ENCODE measurements at regions not wholly inside any gene's neighbourhood (a gene's known extent, or its start where the extent isn't known, plus 50 kb on each side); places are given as distances from the start of the nearest gene placed in this dataset.
A peak's percentile ranks its signal among the peaks of the same experiment; 100 is the strongest.

DNA sequence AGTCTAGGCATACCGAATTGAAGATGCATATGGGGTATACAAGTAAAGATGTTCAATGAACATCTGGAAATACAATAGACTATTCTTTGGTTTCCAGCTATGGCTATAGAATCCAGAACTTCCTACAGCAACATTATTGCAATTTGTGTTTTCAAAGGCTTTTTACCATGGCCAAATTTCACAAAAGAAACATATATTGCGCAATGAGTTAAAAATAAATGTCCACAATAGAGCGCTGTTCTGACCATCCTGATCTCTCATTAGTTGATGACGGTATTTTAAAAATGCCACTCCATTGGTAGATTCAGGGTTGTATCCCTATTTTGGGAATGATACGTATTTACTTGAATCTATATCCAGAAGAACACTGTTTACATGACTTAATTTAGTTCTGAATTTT lies 139.2 kb downstream of the LINC00632 start:
- DNase-seq: no peak

DNA sequence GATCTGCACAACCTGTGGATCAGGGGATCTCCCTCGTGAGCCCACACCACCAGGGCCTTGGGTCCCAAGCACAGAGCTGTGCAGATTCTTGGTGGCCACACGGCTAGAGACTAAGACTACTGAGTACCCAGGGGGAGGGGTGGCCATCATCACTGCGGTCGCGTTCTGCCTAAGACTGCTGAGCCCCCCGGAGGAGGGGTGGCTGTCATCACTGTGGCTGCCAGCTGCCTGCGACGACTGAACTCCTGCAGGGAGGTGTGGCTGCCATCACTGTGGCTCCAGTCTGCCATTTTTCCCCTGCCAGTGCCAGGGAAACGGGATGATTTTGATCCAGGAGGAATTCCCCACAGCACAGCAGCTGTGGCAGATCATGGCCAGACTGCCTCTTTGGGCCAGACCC lies 141.7 kb upstream of the SPANXB1 start:
- no peak for DNase-seq

DNA sequence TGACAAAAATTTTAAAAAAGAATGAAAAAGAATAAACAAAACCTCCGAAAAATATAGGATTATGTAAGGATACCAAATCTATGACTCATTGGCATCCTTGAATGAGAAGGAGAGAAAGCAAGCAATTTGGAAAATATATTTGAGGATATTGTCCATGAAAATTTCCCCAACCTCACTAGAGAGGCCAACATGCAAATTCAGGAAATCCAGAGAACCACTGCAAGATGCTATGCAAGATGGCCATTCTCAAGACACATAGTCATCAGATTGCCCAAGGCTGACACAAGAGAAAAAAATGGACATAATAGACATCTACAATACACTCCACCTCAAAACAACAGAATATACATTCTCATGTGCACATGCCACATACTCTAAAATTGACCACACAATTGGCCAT lies 135.9 kb upstream of the SPANXB1 start:
- no peak for DNase-seq

DNA sequence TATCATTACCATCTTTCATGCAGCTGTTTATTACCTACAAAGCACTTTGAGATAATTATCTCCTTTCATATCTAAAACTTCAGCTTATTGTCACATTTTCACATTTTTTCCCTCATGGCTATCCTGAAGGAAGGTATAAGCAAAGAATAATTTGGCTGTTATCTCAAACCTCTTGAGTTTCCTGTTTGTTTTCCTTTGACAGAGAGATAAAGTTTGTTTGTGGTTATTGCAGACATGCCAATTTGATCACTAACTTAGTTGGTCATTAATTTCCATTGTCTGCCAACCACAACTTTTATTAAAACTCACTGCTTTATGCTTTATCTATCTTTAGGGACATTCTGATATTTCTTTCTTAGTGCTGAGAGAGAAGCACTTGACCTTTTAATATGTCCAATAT lies 89.8 kb upstream of the SPANXB1 start:
- no peak for DNase-seq

DNA sequence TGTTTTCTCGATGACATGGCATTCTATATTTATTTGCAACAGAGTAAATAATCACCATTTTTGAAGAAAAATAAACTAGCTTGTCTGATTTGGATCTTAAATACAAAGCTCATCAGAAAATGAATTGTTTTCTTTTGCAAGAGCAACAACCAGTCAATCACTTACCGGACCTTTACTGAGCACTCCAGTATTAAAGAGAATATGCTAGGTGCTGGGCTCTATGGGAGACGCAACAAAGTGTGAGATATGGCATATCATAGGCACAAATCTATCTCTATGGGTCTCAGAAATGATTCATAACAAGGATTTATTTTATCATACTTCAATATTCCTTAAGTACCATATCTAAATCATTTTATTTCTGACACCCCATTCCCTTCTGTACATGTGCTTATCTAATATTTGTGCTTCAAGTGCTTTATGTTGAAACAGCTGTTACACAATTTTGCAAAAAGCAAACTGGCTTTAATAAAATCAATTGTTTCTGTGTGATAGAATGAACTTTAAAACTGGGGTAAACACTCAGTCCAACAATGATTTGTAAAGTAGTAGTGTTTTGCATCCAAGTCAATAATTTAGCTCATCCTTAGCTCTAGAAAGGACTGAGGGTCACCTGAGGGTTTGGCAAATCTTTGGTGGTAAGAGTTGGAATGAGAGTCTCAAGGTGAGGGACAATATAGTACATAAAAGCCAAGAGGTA lies 88.4 kb upstream of the SPANXB1 start:
- no peak for DNase-seq

DNA sequence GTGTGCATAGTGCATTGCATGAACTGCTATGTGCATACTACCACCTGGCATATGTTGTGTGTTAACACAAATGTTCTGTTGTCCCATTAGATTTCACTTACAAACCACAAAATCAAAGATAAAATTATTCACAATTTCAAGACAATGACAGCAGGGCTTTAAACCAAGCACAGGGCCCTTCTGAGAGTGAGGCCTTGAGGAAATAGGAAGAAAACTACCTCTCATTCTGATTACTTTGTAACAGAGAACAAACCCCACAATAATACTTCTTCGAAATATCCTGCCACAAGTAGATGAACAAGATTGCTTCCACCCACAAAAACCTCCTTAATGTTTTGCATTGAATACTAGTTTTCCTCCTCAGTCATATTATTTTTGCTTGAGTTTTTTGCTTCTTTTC lies 85.5 kb upstream of the SPANXB1 start:
- no peak for DNase-seq

DNA sequence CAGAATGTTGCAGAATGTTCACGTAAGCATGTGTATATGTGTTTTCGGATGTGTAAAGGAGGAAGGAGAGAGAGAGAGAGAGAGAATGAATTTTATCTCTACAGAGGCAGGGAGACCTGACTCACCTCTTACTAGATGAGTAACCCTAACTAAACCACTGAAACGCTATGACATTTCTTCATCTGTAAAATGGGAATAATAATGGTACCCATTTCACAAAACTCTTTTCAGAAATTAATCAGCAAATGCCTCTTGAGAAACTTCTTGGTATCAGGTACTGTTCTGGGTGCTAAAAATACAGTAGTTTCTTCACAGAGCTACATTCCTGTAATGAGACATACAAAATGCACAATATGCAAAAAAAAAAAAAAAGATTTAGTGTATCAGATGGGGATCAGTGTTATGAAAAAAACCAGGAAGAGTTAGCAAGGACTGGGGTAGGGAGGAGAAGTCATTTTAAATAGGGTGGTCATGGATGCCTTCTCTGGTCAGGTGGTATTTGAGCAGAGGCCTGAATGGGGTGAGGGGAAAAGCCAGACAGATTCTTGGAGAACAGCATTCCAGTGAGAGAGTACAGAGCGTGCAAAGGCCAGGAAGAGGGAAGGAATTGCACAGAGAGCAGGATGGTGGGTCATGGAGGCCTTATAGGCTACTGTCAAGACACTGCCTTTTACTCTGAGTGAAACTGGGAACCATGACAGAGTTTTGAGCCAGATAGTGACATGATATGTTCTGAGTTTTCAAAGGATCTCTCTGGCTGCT lies 84.9 kb upstream of the SPANXB1 start:
- no peak for DNase-seq

DNA sequence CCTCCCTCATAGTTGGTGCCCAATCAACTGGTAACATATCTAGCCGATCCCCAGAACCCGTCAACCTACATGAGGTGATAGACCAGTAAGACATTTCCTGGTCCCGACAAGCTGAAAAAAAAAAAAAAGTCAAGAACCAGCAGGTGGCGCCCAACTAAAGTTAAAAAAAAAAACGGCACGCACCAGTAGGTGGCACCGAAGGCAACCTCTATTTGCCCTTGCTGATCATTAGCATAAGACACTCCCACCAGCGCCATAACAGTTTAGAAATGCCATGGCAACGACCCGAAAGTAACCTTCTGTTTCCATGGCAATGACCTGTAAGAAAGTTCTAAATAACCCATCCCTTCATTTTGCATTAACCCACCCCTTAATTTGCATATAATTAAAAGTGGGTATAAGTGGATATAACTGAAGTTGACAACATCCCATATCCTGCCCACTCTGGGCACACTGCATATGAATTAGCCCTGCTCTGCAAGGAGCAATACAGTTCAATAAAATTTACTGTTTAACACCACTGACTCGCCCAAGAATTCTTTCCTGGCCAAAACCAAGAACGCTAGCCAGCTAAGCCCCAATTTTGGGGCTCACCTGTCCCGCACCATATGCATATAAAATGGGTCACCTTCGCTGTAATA lies 83.9 kb upstream of the SPANXB1 start:
- peak; percentile 42 for DNase-seq

DNA sequence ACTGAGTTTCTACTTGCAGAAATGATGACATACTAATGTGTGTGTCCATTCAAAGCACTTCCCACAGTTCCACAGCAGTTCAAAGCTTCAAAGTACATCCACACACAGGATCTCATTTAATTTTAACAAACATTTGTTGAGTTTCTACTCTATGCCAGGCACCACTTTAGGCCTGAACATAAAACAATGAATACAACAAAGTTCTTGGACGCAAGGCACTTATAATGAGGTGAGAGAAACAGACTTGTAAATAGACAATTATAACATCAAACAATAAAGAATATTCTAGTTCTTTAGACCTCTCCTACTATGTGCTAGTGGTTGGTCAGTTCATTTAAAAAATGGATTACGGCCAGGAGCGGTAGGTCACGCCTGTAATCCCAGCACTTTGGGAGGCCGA lies 82.0 kb upstream of the SPANXB1 start:
- DNase-seq: no peak

DNA sequence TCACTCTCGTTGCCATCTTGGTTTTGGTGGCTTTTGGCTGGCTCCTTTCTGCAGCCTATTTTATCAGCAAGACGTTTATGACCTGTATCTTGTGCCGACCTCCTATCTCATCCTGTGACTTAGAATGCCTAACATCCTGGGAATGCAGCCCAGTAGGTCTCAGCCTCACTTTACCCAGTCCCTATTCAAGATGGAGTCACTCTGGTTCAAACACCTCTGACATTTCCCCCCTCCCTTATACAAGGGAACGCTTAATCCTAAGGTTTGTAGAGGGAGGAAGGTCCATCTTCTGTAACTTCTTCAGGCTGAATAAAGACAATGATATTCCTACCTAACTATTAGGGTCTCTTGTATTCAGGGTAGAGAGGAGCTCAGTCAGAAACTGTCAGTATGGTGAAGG lies 79.3 kb upstream of the SPANXB1 start:
- no peak for DNase-seq

DNA sequence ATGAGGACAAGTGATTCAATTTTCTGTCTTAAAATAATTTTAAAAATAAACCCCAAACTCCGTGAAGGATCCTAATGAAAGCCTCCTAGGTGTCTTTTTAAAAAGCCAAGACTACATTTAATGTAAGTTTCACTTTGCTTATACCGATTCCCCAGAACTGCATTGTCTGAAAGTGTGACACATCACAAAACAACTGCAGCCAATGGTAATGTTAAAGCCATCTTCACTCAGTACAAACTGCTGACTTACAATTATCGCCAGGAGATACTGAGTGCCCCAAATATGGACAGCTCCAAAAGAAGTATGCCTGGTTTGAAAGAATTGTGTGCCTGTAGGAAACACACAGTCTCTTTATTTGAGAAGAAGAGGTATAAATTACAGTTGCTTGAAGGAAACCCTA lies 73.7 kb upstream of the SPANXB1 start:
- DNase-seq: no peak

DNA sequence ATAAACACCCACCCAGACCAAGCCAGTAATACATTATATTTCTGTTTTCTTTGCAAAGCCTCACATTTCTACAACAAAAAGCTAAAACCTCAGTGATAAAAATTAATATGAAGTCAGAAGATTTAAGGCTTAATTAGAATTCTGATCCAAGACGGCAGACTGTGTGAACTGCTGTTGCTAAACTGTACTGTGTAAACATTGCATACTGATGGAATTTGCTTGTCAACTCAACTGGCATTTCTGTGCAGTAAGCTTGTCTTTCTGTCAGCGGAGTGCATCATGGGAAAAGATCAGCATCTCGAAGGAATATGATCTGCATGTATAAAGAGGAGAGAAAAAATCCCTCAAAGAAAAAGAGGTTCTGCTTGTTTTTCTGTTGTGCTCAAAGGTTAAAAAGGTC lies 69.4 kb upstream of the SPANXB1 start:
- DNase-seq: no peak

DNA sequence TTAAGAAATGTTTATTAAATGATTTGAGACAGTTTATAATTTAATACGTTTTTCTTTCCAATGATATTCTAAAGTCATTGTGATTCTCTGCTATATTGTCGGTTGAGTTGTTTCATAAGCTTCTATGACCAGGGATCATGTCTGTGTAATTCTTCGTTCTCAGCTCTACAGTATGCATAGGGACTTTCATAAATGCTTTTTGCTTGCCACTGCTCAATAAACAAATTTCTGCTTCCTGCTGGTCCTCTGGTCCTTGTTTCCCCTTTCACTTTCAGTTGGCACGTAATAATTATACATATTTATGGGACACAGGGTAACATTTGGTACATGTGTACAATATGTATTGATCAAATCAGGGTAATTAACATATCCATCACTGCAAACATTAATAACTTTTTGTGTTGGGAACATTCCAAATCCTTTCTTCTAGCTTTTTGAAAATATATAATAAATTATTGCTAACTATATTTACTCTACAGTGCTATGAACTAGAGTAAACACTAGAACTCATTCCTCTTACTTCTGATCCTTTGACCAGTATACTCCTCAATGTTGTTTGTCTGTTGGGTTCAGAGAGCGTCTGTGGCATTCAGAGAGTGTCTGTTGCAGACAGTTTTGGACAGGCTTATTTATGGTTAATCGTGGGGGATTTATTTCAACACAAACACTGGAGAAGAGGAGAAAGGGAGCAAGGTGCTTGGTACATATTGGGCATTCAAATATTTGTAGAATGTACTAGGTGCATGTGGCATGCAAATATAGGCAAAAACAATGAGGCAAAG lies 68.3 kb upstream of the SPANXB1 start:
- no peak for DNase-seq

DNA sequence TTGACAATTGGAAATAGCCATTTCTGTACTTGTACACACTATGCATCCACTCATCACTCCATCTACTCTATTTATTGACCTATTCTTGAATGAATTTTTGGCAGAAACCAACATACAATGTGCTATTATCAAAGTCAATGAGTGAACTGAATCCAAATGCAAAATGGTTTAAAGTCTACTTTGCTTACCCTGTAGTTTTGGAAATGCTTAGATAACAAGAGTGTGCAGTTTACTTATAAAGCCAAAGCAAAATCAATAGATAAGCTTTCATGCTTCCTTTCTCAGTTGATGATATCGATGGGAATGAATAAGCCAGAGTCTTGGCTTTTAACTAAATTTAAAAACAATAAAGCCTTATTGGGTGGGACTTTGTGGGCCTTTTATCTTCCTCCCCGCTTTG lies 58.9 kb upstream of the SPANXB1 start:
- no peak for DNase-seq

DNA sequence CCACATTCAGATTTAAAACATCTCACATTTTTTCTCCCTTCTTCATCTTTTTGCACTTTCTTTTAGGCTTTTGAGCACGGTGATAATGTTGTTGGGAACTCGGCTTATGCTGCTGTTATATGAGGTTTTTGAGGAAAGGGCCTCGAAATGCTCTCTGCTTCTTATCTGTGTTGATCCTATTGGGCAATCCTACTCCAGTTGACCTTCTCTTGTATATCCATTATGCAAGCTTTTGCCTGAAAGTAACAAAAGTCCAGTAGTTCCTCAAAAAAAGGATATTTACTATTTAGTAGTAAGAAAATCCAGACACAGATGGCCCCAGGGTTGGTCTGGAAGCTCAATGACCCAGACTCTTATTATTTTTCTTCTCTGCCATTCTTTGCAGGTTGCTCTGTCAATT lies 57.7 kb upstream of the SPANXB1 start:
- DNase-seq: no peak

DNA sequence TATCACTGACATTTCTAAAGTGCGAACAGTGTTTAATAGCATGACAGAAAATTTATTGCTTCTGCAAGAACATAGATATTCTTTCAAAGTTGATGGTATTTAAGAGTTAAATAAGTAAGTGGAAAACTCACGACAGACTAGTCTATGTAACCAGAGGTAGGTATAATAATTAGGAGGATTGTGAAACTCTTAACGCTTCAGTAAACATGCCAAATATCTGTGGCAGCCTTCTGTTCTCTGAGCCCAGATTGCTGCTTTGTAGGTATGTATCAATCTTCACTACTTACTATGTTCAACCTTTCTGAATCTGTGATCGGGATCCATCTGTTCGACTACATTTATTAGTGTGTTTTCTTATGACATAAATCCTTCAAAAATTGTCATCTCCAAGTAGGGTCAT lies 53.6 kb upstream of the SPANXB1 start:
- no peak for DNase-seq

DNA sequence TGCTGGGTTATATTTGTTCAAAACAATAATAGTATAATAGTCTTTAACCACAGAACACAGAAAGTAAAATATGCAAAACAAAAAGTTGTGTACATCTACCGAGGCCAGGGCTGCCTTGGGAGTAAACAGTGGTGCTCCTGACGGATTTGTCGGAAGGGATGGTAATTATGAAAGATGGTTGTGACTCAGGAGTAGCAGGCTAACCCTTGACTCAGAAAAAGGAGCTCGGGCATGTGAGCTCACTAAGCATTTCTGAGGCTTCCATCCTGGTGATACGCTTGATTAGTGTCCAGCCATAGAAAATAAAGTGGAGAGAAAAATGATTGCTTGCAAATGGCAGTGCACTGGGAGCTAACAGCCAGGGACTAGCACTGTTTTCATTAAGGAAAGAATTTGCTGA lies 53.2 kb upstream of the SPANXB1 start:
- no peak for DNase-seq

All from NCI-H1105 treated with DMSO at 0.1 percent for 48 hours (cell line).